GM18526 (cell line): ENCODE measurements at regions not wholly inside any gene's neighbourhood (a gene's known extent, or its start where the extent isn't known, plus 50 kb on each side); places are given as distances from the start of the nearest gene placed in this dataset.

ENCODE experiments used
- POLR2A ChIP-seq: IDR thresholded peaks from 3 replicates; pipeline ENCODE4 v1.6.1; 2011; ENCODE audit not compliant: insufficient read length; ENCODE audit errors: extremely low read depth

- TF ChIP-seq POLR2A: peak; percentile 31
These were observed 88.5 kb upstream of the HNF1B start for GRCh38 chr17:37833237-37833859.

GRCh38 chr17:37831986-37832385 is 87.1 kb upstream of the HNF1B start:
- TF ChIP-seq POLR2A: no peak

GRCh38 chr17:37831492-37831891 is 86.6 kb upstream of the HNF1B start:
- no peak for TF ChIP-seq POLR2A

GRCh38 chr17:37830151-37830993 is 85.5 kb upstream of the HNF1B start:
- no peak for TF ChIP-seq POLR2A

- no peak for TF ChIP-seq POLR2A
These were observed 84.8 kb upstream of the HNF1B start for GRCh38 chr17:37829592-37830123.

- TF ChIP-seq POLR2A: no peak
These were observed 83.8 kb upstream of the HNF1B start for GRCh38 chr17:37828651-37829124.

- no peak for TF ChIP-seq POLR2A
These were observed 83.2 kb upstream of the HNF1B start for GRCh38 chr17:37827905-37828650.

- no peak for TF ChIP-seq POLR2A
These were observed 81.9 kb upstream of the HNF1B start for GRCh38 chr17:37826497-37827430.

GRCh38 chr17:37825851-37826250 is 81.0 kb upstream of the HNF1B start:
- no peak for TF ChIP-seq POLR2A

- TF ChIP-seq POLR2A: peak; percentile 46
These were observed 80.0 kb upstream of the HNF1B start for GRCh38 chr17:37824534-37825485.

- no peak for TF ChIP-seq POLR2A
These were observed 79.1 kb upstream of the HNF1B start for GRCh38 chr17:37823996-37824395.

GRCh38 chr17:37820995-37821713 is 76.3 kb upstream of the HNF1B start:
- TF ChIP-seq POLR2A: no peak

GRCh38 chr17:37820313-37820994 is 75.6 kb upstream of the HNF1B start:
- TF ChIP-seq POLR2A: peak; percentile 29
